ENCODE measurements at regions not wholly inside any gene's neighbourhood (a gene's known extent, or its start where the extent isn't known, plus 50 kb on each side); places are given as distances from the start of the nearest gene placed in this dataset.

DNA sequence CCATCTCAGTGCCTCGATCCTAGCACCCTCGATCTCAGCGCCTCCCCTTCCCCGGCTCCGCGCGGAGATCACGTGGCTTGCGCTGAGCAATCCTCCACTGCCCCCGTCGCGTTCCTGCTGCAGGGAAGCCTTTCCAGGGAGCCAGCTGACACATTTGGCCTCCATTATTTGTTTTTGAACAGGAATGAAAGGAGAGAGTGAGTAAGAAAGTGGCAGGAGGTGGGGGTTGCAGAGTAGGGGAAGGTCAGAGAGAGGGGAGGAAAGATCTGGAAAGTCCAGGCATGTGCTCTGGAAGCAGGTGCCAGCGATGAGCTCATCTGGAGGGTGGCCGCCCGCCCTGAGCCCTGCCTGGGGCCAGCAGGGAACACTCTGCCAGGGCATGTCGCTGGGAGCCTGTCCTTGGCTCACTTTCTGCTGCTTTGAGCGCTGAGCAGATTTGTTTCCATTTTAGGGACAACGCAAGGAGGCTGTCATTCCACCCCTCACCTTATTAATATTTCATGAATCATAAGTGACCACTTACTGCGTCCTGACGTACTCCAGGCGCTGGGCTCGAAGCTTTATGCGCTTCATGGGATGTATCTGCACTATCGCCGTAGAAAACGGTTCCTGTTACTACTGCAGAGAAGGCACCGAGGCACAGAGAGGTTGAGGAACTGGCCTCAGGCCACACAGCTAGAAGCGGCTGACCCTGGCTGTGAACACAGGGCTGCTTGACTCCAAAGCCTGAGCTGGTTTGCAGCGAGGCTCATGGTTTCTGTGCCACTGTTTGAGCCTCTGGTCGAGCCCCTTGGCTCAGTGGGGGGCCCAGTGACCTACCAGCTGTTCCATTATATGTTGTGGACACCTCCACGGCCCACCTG is 283.1 kb downstream of the SEC14L1 start:
- TF ChIP-seq JUN (IDR thresholded peaks at IDR 0.05; ENCODE audit: low read depth, low read length), result no peak
- TF ChIP-seq, protein P1, sequence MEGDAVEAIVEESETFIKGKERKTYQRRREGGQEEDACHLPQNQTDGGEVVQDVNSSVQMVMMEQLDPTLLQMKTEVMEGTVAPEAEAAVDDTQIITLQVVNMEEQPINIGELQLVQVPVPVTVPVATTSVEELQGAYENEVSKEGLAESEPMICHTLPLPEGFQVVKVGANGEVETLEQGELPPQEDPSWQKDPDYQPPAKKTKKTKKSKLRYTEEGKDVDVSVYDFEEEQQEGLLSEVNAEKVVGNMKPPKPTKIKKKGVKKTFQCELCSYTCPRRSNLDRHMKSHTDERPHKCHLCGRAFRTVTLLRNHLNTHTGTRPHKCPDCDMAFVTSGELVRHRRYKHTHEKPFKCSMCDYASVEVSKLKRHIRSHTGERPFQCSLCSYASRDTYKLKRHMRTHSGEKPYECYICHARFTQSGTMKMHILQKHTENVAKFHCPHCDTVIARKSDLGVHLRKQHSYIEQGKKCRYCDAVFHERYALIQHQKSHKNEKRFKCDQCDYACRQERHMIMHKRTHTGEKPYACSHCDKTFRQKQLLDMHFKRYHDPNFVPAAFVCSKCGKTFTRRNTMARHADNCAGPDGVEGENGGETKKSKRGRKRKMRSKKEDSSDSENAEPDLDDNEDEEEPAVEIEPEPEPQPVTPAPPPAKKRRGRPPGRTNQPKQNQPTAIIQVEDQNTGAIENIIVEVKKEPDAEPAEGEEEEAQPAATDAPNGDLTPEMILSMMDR (IDR thresholded peaks at IDR 0.05; ENCODE audit: control extremely low read depth in 1 of 3, insufficient read depth in 1 of 3, low read depth in 1 of 3, low read length in 3 of 3), result no peak
- no peak for TF ChIP-seq SP1 (IDR thresholded peaks at IDR 0.05; ENCODE audit: low read depth, low read length)
- TF ChIP-seq POLR2AphosphoS5 (IDR thresholded peaks at IDR 0.05; ENCODE audit: low read depth, low read length), result no peak
- TF ChIP-seq CBX8 (IDR thresholded peaks at IDR 0.05; ENCODE audit: borderline replicate concordance, low read depth, low read length), result no peak
- TF ChIP-seq EP300 (IDR thresholded peaks at IDR 0.05; ENCODE audit: borderline replicate concordance in 1 of 2, low read depth in 2 of 2, low read length in 2 of 2), result no peak
- TF ChIP-seq RFX5 (IDR thresholded peaks at IDR 0.05; ENCODE audit: borderline replicate concordance, low read depth, low read length), result no peak
- TF ChIP-seq HDAC2 (IDR thresholded peaks at IDR 0.05; ENCODE audit: borderline replicate concordance in 1 of 2, low read depth in 2 of 2, low read length in 2 of 2), result no peak
